ENCODE measurements at regions not wholly inside any gene's neighbourhood (a gene's known extent, or its start where the extent isn't known, plus 50 kb on each side); places are given as distances from the start of the nearest gene placed in this dataset.
A peak's percentile ranks its signal among the peaks of the same experiment; 100 is the strongest.

DNA sequence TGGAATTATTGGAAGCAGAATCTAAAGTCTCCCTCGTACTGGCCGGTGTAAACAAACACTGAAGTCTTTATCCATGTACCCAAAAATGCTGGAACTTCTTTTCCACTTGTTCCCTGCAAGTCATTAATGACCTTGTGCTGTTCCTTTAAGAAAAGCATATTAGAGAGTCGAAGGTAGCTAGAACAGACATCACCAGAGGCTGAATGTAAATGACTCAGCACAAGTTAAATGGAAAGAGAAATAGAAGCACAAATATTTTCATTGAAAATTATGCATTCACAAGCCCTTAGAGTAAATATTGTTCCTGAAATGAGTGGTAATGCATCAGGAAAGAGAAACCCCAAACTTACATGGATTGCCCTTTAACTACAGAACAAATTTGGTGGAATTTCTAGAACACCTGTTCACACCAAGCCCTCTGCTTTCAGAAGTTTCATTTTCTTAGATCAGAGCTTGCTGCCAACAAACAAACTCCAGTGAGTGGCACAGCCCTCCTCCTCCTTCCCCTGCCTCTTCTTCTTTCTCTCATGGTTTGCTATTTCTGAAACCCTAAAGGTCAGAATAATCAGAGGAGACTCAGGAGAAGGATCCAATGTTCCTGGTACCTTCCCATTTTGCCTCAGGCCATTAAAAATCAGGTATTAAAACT, 264.3 kb downstream of the TXNL1 start:
- DNase-seq, result peak; percentile 60

- no peak for DNase-seq
These were observed 264.8 kb downstream of the TXNL1 start for GRCh38 chr18:56373601-56374000.

DNA sequence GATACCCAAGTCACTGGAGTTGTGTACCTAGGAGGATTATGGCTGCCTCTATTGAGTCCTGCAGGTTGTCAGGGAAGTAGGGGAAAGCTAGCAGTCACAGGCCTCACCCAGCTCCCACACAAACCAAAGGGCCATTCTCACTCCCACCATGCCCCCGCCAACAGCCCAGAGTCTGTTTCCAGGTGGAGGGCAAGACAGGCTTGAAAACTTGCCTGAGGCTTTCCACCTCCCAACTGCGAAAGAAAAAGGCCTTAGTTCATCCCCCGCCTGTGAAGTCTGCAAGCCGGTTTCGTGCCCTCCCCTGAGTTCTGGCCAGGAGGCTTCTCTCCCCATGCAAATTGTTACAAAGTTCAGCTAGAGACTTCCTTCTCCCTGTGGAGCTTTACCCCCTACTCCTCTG, 270.3 kb downstream of the TXNL1 start:
- DNase-seq, result no peak

- peak; percentile 22 for DNase-seq
These were observed 279.6 kb downstream of the TXNL1 start for GRCh38 chr18:56358608-56359280.

- DNase-seq, result no peak
These were observed 284.6 kb downstream of the TXNL1 start for GRCh38 chr18:56353663-56354260.

- no peak for DNase-seq
These were observed 286.4 kb downstream of the TXNL1 start for GRCh38 chr18:56351911-56352500.

- no peak for DNase-seq
These were observed 300.9 kb downstream of the TXNL1 start for GRCh38 chr18:56337507-56337906.

DNA sequence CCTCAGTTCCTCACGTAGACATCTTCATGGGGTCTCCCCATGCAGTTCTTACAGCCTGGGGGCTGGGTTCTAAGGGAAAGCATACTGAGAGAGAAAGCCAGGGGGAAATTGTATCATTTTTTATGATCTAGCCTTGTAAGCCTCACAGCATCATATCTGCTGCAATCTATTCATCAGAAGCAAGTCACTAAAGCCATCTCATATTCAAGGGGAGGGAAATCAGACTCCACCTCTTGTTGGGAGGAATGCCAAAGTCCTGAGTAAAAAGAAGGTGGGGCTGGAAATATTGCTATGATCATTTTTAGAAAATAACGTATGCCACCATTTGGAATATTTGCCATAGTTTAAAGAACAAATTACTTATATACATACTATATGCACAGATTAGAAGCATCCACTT, 304.6 kb downstream of the TXNL1 start:
- DNase-seq, result no peak

DNA sequence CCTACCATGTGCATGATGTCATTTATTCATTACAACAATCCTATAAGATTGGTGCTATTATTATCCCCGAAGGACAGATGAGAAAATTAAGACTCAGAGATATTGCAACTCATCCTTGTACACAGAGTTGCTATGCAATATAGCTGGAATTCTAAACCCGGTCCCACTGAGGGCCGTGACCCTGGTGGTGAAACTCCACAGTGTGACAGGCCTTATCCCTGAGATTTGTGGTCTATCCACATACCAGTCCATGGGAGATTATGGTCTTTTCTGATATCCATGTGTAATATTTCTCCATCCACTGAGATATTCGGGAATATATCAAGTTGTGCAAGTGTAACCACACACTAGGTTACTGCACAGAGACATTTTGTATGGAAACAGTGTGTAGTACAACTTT, 305.2 kb downstream of the TXNL1 start:
- DNase-seq, result no peak

DNA sequence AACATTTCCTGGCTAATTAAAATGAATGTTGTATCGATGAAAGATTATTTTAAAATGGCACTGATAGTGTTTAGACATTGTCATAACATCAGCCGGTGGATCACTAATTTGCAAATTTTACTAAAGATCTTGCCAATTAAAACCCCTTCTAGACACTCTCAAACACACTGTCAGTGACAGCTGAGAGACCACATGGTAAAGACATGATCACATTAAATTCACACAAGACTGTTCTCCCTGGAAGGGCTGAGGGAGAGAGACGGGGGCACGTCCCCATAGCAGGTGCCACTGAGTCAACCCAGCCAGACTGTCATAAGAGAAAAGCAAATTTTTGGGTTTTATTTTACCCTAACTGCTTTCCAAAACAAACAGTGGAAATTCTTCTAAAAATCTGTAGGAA, 306.0 kb downstream of the TXNL1 start:
- no peak for DNase-seq

DNA sequence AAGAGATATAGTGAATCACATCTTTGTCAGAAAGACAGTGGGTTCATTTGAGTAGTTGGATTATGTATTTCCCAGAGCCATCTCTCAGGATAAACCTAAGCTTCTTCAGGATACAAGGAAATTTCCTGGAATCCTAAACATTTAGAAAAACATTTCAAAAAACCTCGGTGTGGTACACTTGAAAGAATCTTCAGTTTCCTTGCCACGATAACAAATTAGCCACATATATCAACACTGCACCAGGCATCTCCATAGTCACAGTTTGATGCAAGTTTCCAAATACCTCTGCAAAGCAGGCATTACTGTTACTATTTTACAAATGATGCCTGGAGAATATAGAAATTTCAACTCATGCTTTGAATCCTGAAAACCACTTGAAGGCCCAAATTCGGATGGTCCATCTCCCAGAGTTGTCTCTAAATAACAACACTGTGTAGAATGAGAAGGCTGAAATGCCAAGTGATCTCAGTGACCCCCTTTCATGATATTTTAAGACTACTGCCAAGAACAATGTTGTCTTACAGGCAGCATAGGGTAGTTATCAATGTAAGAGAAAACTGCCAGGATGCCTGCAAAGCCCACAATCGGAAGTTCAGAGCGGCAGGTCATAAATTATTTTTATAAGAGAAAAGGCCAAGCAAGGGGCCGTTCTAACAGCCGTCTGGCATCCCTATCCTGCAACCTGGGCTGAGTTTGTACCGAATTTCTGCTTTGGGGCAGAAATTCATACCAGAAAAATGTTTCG, 307.9 kb downstream of the TXNL1 start:
- no peak for DNase-seq

- DNase-seq, result no peak
These were observed 308.9 kb downstream of the TXNL1 start for GRCh38 chr18:56329536-56329935.

DNA sequence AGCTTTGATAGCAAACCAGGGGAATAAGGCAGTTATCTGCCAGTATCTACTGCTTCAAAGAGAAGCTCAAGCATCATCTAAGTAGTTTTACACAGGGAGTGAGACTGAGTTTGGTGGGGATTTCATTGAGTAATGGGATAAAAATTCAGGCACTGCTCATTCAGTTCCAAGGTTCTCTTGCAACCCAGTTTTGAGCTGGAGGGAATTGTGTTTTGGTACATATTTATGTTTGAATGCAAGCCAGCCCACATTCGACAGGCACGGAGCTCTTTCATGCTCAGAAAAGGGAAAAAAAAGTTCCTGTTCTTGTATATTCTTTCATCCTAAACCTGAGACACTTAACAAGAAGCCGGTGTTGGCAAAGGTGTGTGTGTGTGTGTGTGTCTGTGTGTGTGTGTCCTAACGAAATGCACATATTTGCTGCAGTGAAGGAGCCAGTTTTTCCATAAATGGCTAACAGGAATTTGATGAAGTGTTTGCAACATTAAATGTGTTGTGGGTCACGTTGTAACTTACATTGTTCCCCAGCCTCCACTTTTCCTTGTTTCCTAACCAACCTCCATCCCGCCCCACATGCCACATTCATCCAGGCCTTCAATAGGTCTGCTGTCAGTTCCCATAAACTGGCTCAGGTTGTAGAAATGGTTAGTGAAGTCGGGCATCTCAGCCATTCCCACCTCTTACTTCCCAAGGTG, 311.1 kb downstream of the TXNL1 start:
- no peak for DNase-seq

- no peak for DNase-seq
These were observed 311.9 kb downstream of the TXNL1 start for GRCh38 chr18:56326336-56327072.

DNA sequence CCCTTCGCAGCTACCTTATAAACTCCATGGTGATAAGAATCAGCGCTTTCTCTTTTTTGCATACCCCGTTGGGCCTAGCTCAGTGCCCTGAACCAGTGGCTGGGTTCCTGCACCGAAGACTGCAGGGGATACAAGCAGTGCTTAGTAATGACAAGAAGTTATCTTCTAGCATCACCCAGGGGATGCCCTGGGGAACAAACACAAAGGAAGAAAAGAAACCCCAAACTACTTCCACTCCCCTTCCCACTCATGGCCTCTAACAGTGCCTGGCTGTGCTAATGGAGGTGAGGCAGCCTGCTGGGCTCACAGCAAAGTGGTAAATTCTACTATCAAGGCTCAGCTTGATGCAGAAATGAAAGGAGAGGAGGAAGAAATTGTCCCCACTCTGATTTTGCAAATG, 314.7 kb downstream of the TXNL1 start:
- no peak for DNase-seq

- no peak for DNase-seq
These were observed 316.0 kb downstream of the TXNL1 start for GRCh38 chr18:56322406-56322805.

DNA sequence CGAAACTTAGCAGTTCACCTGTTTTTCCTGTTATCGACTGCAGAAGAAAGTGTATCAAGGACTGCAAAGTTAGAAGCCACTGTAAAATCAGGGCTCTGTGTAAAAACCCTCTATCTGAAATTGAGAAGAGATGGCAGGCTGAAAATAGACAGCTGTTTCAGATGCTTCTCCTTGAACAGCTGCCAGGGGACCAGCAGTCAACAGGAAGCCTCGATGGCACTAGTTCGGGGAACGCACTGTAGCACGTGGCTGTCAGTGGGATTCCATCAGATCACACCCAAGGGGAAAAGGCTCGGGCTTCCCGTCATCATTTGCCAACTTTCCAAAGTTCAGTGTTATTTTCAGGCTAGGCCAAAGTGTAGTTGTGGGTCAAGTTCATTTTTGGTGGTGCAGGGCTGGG, 316.9 kb downstream of the TXNL1 start:
- peak; percentile 76 for DNase-seq

- no peak for DNase-seq
These were observed 318.4 kb downstream of the TXNL1 start for GRCh38 chr18:56319953-56320352.

DNA sequence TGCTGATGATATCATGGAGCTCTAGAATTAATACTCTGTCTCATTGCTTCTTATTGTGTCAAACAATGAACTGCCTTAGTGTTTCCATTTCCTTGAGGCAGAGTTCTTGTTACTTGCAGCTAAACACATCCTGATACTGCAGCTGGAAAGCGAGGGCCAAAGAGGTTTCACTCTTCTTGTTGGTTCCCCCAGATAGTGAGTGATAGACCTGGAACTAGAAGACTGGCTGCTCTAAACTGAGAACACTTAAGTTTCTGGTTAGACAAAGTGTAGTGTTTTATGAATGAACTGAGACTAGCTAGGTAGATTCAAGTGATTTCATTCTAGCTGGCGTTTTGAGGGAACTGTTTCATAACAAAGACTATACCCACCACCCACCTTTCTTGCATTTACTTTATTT, 321.7 kb downstream of the TXNL1 start:
- no peak for DNase-seq

DNA sequence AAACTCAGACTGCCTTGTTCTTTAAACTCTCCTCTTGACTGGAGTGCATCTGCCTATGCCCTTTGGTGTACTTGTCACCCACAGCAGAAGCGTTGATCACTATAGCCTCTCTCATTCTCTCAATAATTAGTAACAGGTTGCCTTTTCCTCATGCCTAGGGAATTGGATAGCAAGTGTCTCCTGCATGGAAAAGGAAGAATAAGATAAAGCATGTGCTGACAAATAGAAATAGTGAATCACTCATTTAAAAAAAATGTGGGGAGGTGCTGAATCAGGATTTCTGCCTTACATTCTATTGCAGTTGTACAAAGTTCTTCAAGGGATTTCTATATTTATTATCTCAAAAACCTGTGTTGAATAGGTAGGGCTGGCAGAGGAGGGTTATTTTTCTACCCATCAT, 323.0 kb downstream of the TXNL1 start:
- no peak for DNase-seq

- no peak for DNase-seq
These were observed 324.0 kb downstream of the TXNL1 start for GRCh38 chr18:56314396-56314795.

All from RPMI8226 (cell line).